Nephron (organoid): ENCODE measurements at regions not wholly inside any gene's neighbourhood (a gene's known extent, or its start where the extent isn't known, plus 50 kb on each side); places are given as distances from the start of the nearest gene placed in this dataset.

Experiments
- H3K27ac Mint-ChIP-seq, 3 experiments: 2 replicates each; pipeline ENCODE4 v1.8.0; 2020; ENCODE audit warnings: mixed read lengths in 3 of 3, mild to moderate bottlenecking in 2 of 3, moderate library complexity in 1 of 3
- H3K27me3 Mint-ChIP-seq: 2 replicates; pipeline ENCODE4 v1.8.0; 2021; ENCODE audit warnings: low read depth, mild to moderate bottlenecking, moderate library complexity, mixed read lengths
- H3K36me3 Mint-ChIP-seq: 2 replicates; pipeline ENCODE4 v1.8.0; 2020; ENCODE audit warnings: low read depth, mixed read lengths
- H3K4me1 Mint-ChIP-seq: 2 replicates; pipeline ENCODE4 v1.8.0; 2020; ENCODE audit warnings: mixed read lengths
- H3K4me3 Mint-ChIP-seq, 3 experiments: 2 replicates each; pipeline ENCODE4 v1.8.0; 2020; ENCODE audit warnings: mild to moderate bottlenecking in 3 of 3, mixed read lengths in 3 of 3, moderate library complexity in 2 of 3
- H3K9me3 Mint-ChIP-seq: 2 replicates; pipeline ENCODE4 v1.8.0; 2020; ENCODE audit warnings: mixed read lengths
- CTCF ChIP-seq, 3 experiments: fragments of 200-600 bp; sonication (generic); IDR thresholded peaks; one replicate each; pipeline ENCODE4 v1.5.0; 2021; ENCODE audit warnings: antibody characterized with exemption in 3 of 3; ENCODE audit not compliant: unreplicated experiment in 3 of 3

- Mint-ChIP-seq H3K4me1 (peaks cover 11% of the 10 kb centered on the region), H3K36me3 (no peaks in the 10 kb centered on the region), H3K9me3 (no peaks in the 10 kb centered on the region), H3K4me3 (no peak overlapping the region), H3K27me3 (no peaks in the 10 kb centered on the region), H3K27ac (no peak overlapping the region)
- no peak for TF ChIP-seq CTCF (IDR thresholded peaks at IDR 0.05; ENCODE audit: unreplicated experiment in 3 of 3)
These were observed 117.2 kb downstream of the IPO8 start for GRCh38 chr12:30578426-30578825.

- Mint-ChIP-seq H3K4me3 (no peak overlapping the region), H3K27ac (no peak overlapping the region), H3K9me3 (no peaks in the 10 kb centered on the region), H3K36me3 (no peaks in the 10 kb centered on the region), H3K27me3 (no peaks in the 10 kb centered on the region), H3K4me1 (no peaks in the 10 kb centered on the region)
- no peak for TF ChIP-seq CTCF (IDR thresholded peaks at IDR 0.05; ENCODE audit: unreplicated experiment in 3 of 3)
These were observed 122.5 kb downstream of the IPO8 start for GRCh38 chr12:30573145-30573544.

GRCh38 chr12:30570211-30570890 lies 125.3 kb downstream of the IPO8 start:
- Mint-ChIP-seq H3K27me3 (no peaks in the 10 kb centered on the region), H3K36me3 (no peaks in the 10 kb centered on the region), H3K4me1 (no peaks in the 10 kb centered on the region), H3K4me3 (no peak overlapping the region), H3K9me3 (peaks cover 10% of the 10 kb centered on the region), H3K27ac (no peak overlapping the region)
- no peak for TF ChIP-seq CTCF (IDR thresholded peaks at IDR 0.05; ENCODE audit: unreplicated experiment in 3 of 3)

GRCh38 chr12:30569426-30569825 lies 126.2 kb downstream of the IPO8 start:
- Mint-ChIP-seq H3K27me3 (no peaks in the 10 kb centered on the region), H3K27ac (no peak overlapping the region), H3K36me3 (no peaks in the 10 kb centered on the region), H3K9me3 (peaks cover 11% of the 10 kb centered on the region), H3K4me1 (no peaks in the 10 kb centered on the region), H3K4me3 (no peak overlapping the region)
- no peak for TF ChIP-seq CTCF (IDR thresholded peaks at IDR 0.05; ENCODE audit: unreplicated experiment in 3 of 3)

- Mint-ChIP-seq H3K9me3 (peaks cover 11% of the 10 kb centered on the region), H3K4me1 (no peaks in the 10 kb centered on the region), H3K27ac (no peak overlapping the region), H3K27me3 (no peaks in the 10 kb centered on the region), H3K36me3 (no peaks in the 10 kb centered on the region), H3K4me3 (no peak overlapping the region)
- TF ChIP-seq CTCF (IDR thresholded peaks at IDR 0.05; ENCODE audit: unreplicated experiment in 3 of 3) = no peak
These were observed 127.2 kb downstream of the IPO8 start for GRCh38 chr12:30568453-30568852.

GRCh38 chr12:30567082-30567481 lies 128.6 kb downstream of the IPO8 start:
- H3K4me1 Mint-ChIP-seq = no peaks in the 10 kb centered on the region

More at GRCh38 chr12:30567082-30567481, 128.6 kb downstream of the IPO8 start:
- H3K36me3 Mint-ChIP-seq = no peaks in the 10 kb centered on the region
- H3K4me3 Mint-ChIP-seq = no peak overlapping the region
- TF ChIP-seq CTCF (IDR thresholded peaks at IDR 0.05; ENCODE audit: unreplicated experiment in 3 of 3) = no peak
- no peaks in the 10 kb centered on the region for H3K27me3 Mint-ChIP-seq
- peaks cover 19% of the 10 kb centered on the region for H3K9me3 Mint-ChIP-seq
- H3K27ac Mint-ChIP-seq = no peak overlapping the region
